B cell (primary cell): ENCODE measurements at regions not wholly inside any gene's neighbourhood (a gene's known extent, or its start where the extent isn't known, plus 50 kb on each side); places are given as distances from the start of the nearest gene placed in this dataset.

ENCODE experiments used
- ATAC-seq: fragments of 200-7000 bp; cut with Tn5 transposase; one replicate; pipeline ENCODE4 v1.10.0; 2021; ENCODE audit warnings: low read depth, mild to moderate bottlenecking, moderate number of reproducible peaks, moderate library complexity
- CTCF ChIA-PET: fragments of 350-600 bp; sonication (Branson Sonifier 250); formaldehyde crosslinking; loops from one replicate; lab custom pipeline; 2021; ENCODE audit warnings: antibody characterized with exemption, inconsistent platforms; lab: Charles Lee
- POLR2A ChIA-PET: fragments of 350-600 bp; sonication (Branson Sonifier 250); formaldehyde crosslinking; loops from one replicate; lab custom pipeline; 2021; ENCODE audit warnings: antibody characterized with exemption; lab: Charles Lee
- DNase-seq: peaks from one replicate; pipeline ENCODE4 v3.0.0; 2013
- H2AFZ ChIP-seq: 2 replicates; pipeline ENCODE4 v1.6.1; 2012; ENCODE audit warnings: mild to moderate bottlenecking, low read depth, low read length; ENCODE audit not compliant: insufficient read depth, poor library complexity, severe bottlenecking
- H3K27ac ChIP-seq, 2 donors: 1 replicate in 1 of 2; 2 replicates in 1 of 2; pipeline ENCODE4 v1.5.1; 2012 to 2013; ENCODE audit warnings: low read length in 2 of 2, mild to moderate bottlenecking in 2 of 2, moderate library complexity in 1 of 2
- H3K27me3 ChIP-seq, 4 experiments: fragments of 200-600 bp in 1 of 4; sonication (generic) in 1 of 4; replicated peaks in 1 of 4; 1 replicate in 2 of 4; 2 replicates in 2 of 4; pipeline versions ENCODE4 v1.6.1 to v1.7.0; 2013 to 2016; ENCODE audit warnings: low read length in 3 of 4, mild to moderate bottlenecking in 2 of 4, mixed read lengths in 1 of 4, moderate library complexity in 1 of 4; ENCODE audit not compliant: insufficient read depth in 4 of 4, control insufficient read depth in 3 of 4; ENCODE audit errors: control extremely low read depth in 1 of 4
- H3K36me3 ChIP-seq, 2 experiments: replicated peaks in 1 of 2; 1 replicate in 1 of 2; 2 replicates in 1 of 2; pipeline versions ENCODE4 v1.6.1 to v1.7.1; 2013; ENCODE audit warnings: low read length in 1 of 2; ENCODE audit not compliant: insufficient read depth in 2 of 2, control insufficient read depth in 1 of 2; ENCODE audit errors: control extremely low read depth in 1 of 2, extremely low read depth in 1 of 2
- H3K4me1 ChIP-seq, 2 donors: fragments of 200-600 bp in 1 of 2; sonication (generic) in 1 of 2; 1 replicate in 1 of 2; 2 replicates in 1 of 2; pipeline versions ENCODE4 v1.5.1 to v1.6.1; 2013 to 2017; ENCODE audit warnings: low read length in 2 of 2; ENCODE audit not compliant: control insufficient read depth in 2 of 2, insufficient read depth in 2 of 2
- H3K4me2 ChIP-seq: replicated peaks from 2 replicates; pipeline ENCODE3; 2012; ENCODE audit warnings: mild to moderate bottlenecking, low read depth, low read length; ENCODE audit not compliant: poor library complexity, severe bottlenecking
- H3K4me3 ChIP-seq, 5 experiments: fragments of 200-600 bp in 1 of 5; sonication (generic) in 1 of 5; 1 replicate in 3 of 5; 2 replicates in 2 of 5; pipeline versions ENCODE4 v1.5.1 to v1.7.0; 2011 to 2016; ENCODE audit warnings: low read length in 4 of 5, mild to moderate bottlenecking in 4 of 5, low read depth in 2 of 5, control low read depth in 1 of 5, moderate library complexity in 1 of 5; ENCODE audit not compliant: insufficient read depth in 1 of 5; ENCODE audit errors: control extremely low read depth in 1 of 5, extremely low read depth in 1 of 5
- H3K79me2 ChIP-seq: fragments of 200-600 bp; sonication (generic); one replicate; pipeline ENCODE4 v1.6.0; 2016; ENCODE audit warnings: low read length; ENCODE audit not compliant: control insufficient read depth, insufficient read depth
- H3K9ac ChIP-seq: fragments of 200-600 bp; sonication (generic); 2 replicates; pipeline ENCODE4 v1.6.1; 2017; ENCODE audit warnings: mild to moderate bottlenecking, low read length, moderate library complexity
- H3K9me3 ChIP-seq, 3 donors: one replicate each; pipeline versions ENCODE4 v1.6.1 to v1.7.1; 2013; ENCODE audit warnings: low read length in 2 of 3; ENCODE audit not compliant: control insufficient read depth in 2 of 3, insufficient read depth in 1 of 3; ENCODE audit errors: control extremely low read depth in 1 of 3
- H4K20me1 ChIP-seq: 2 replicates; pipeline ENCODE4 v1.6.0; 2012; ENCODE audit warnings: mild to moderate bottlenecking, low read length; ENCODE audit not compliant: insufficient read depth, control insufficient read depth, poor library complexity, severe bottlenecking
- H3K27ac Mint-ChIP-seq: one replicate; pipeline ENCODE4 v1.8.0; 2021; ENCODE audit warnings: mixed read lengths
- H3K27me3 Mint-ChIP-seq: one replicate; pipeline ENCODE4 v1.8.0; 2021; ENCODE audit warnings: mixed read lengths
- H3K4me1 Mint-ChIP-seq: one replicate; pipeline ENCODE4 v1.8.0; 2021; ENCODE audit warnings: mixed read lengths
- H3K4me3 Mint-ChIP-seq: one replicate; pipeline ENCODE4 v1.8.0; 2021; ENCODE audit warnings: mixed read lengths
- H3K9me3 Mint-ChIP-seq: one replicate; pipeline ENCODE4 v1.8.0; 2022; ENCODE audit warnings: mixed read lengths; ENCODE audit not compliant: insufficient read depth
- CTCF ChIP-seq: fragments of 200-600 bp; IDR thresholded peaks from one replicate; pipeline ENCODE4 v1.8.0; 2022; ENCODE audit warnings: antibody characterized with exemption, mild to moderate bottlenecking
- EZH2 ChIP-seq: IDR thresholded peaks from 2 replicates; pipeline ENCODE4 v1.6.1; 2012; ENCODE audit warnings: borderline replicate concordance, low read depth, mild to moderate bottlenecking, moderate library complexity, low read length; ENCODE audit not compliant: insufficient read depth, poor library complexity, severe bottlenecking
- WGBS: methylation state at CpG from one replicate; pipeline ENCODE4 v1.1.5; 2013; ENCODE audit warnings: missing lambda C conversion rate; ENCODE audit not compliant: insufficient coverage; 5-methylcytosine and 5-hydroxymethylcytosine counted together
- intact Hi-C: fragments of 100-400 bp; cut with micrococcal nuclease; formaldehyde crosslinking; loops from one replicate; pipeline ENCODE4 v1.10.0; 2022

- no peaks in the 10 kb centered on the region for H3K36me3 ChIP-seq
- peaks cover 0 to 13% (median 2%) of the 10 kb centered on the region in 4 experiments for H3K27me3 ChIP-seq
- H3K79me2 ChIP-seq, result no peaks in the 10 kb centered on the region
- Mint-ChIP-seq H3K4me3 (no peak overlapping the region), H3K9me3 (no peaks in the 10 kb centered on the region), H3K27me3 (peaks cover 25% of the 10 kb centered on the region), H3K4me1 (no peaks in the 10 kb centered on the region), H3K27ac (no peak overlapping the region)
- DNase-seq, result no peak
- H3K9me3 ChIP-seq, result no peaks in the 10 kb centered on the region
- no peak overlapping the region for H3K27ac ChIP-seq
- intact Hi-C loops, result no loop called here
- H3K4me1 ChIP-seq, result no peaks in the 10 kb centered on the region
- no peaks in the 10 kb centered on the region for H4K20me1 ChIP-seq
- CTCF ChIA-PET, result no interaction called here
- no peak overlapping the region for H3K9ac ChIP-seq
- no peak for TF ChIP-seq CTCF
- no peak for TF ChIP-seq EZH2
- no peak overlapping the region for H2AFZ ChIP-seq
- no peak overlapping the region for H3K4me2 ChIP-seq
- no peak for ATAC-seq
- H3K4me3 ChIP-seq, result no peak overlapping the region
- POLR2A ChIA-PET, result no interaction called here
- 97% methylated on average over 3 of the region's 4 CpGs for WGBS
These were observed 204.4 kb upstream of the PMEPA1 start for GRCh38 chr20:57914205-57914604.

- peaks cover 0 to 13% (median 2%) of the 10 kb centered on the region in 4 experiments for H3K27me3 ChIP-seq
- Mint-ChIP-seq H3K9me3 (no peaks in the 10 kb centered on the region), H3K27me3 (peaks cover 28% of the 10 kb centered on the region), H3K4me3 (no peak overlapping the region), H3K4me1 (no peaks in the 10 kb centered on the region), H3K27ac (no peak overlapping the region)
- H3K36me3 ChIP-seq, result no peaks in the 10 kb centered on the region
- POLR2A ChIA-PET, result no interaction called here
- TF ChIP-seq CTCF (no peak), EZH2 (no peak)
- DNase-seq (no peak), ATAC-seq (no peak)
- CTCF ChIA-PET, result no interaction called here
- no peak overlapping the region for H3K4me3 ChIP-seq
- no peak overlapping the region for H3K9ac ChIP-seq
- no peaks in the 10 kb centered on the region for H3K9me3 ChIP-seq
- no peak overlapping the region for H3K4me2 ChIP-seq
- intact Hi-C loops, result no loop called here
- no peaks in the 10 kb centered on the region for H3K79me2 ChIP-seq
- H3K4me1 ChIP-seq, result no peaks in the 10 kb centered on the region
- no peak overlapping the region for H3K27ac ChIP-seq
- 88% methylated on average over 12 of the region's 12 CpGs for WGBS
- no peak overlapping the region for H2AFZ ChIP-seq
- H4K20me1 ChIP-seq, result no peaks in the 10 kb centered on the region
These were observed 203.5 kb upstream of the PMEPA1 start for GRCh38 chr20:57913156-57913930.
